ENCODE measurements at regions not wholly inside any gene's neighbourhood (a gene's known extent, or its start where the extent isn't known, plus 50 kb on each side); places are given as distances from the start of the nearest gene placed in this dataset.

- no peak for DNase-seq
Measured at GRCh38 chr18:75558790-75559189, 131.3 kb upstream of the SMIM21 start.

GRCh38 chr18:75556841-75557240, 129.3 kb upstream of the SMIM21 start:
- DNase-seq: no peak

- no peak for DNase-seq
Measured at GRCh38 chr18:75554644-75555185, 127.2 kb upstream of the SMIM21 start.

- DNase-seq: no peak
Measured at GRCh38 chr18:75554176-75554575, 126.7 kb upstream of the SMIM21 start.

- DNase-seq: no peak
Measured at GRCh38 chr18:75553021-75553420, 125.5 kb upstream of the SMIM21 start.

GRCh38 chr18:75551071-75551470, 123.6 kb upstream of the SMIM21 start:
- DNase-seq: no peak

- DNase-seq: no peak
Measured at GRCh38 chr18:75548353-75548905, 120.9 kb upstream of the SMIM21 start.

- no peak for DNase-seq
Measured at GRCh38 chr18:75546964-75547363, 119.5 kb upstream of the SMIM21 start.

GRCh38 chr18:75545189-75545588, 117.7 kb upstream of the SMIM21 start:
- no peak for DNase-seq

- no peak for DNase-seq
Measured at GRCh38 chr18:75544496-75544895, 117.0 kb upstream of the SMIM21 start.

GRCh38 chr18:75544051-75544481, 116.6 kb upstream of the SMIM21 start:
- DNase-seq: no peak

GRCh38 chr18:75538727-75539126, 111.2 kb upstream of the SMIM21 start:
- no peak for DNase-seq

GRCh38 chr18:75533950-75534349, 106.4 kb upstream of the SMIM21 start:
- no peak for DNase-seq

- DNase-seq: no peak
Measured at GRCh38 chr18:75533209-75533608, 105.7 kb upstream of the SMIM21 start.

- no peak for DNase-seq
Measured at GRCh38 chr18:75531851-75532459, 104.5 kb upstream of the SMIM21 start.

GRCh38 chr18:75531212-75531850, 103.8 kb upstream of the SMIM21 start:
- no peak for DNase-seq

GRCh38 chr18:75530566-75531211, 103.2 kb upstream of the SMIM21 start:
- DNase-seq: no peak

- no peak for DNase-seq
Measured at GRCh38 chr18:75530118-75530517, 102.6 kb upstream of the SMIM21 start.

GRCh38 chr18:75529394-75529793, 101.9 kb upstream of the SMIM21 start:
- no peak for DNase-seq

GRCh38 chr18:75527848-75528685, 100.6 kb upstream of the SMIM21 start:
- DNase-seq: no peak

GRCh38 chr18:75526038-75526437, 98.5 kb upstream of the SMIM21 start:
- DNase-seq: no peak

- DNase-seq: no peak
Measured at GRCh38 chr18:75525331-75525730, 97.8 kb upstream of the SMIM21 start.

- no peak for DNase-seq
Measured at GRCh38 chr18:75524841-75525240, 97.3 kb upstream of the SMIM21 start.

Measured in NCI-H2029 treated with DMSO at 0.1 percent for 48 hours (cell line).